Endometrium (tissue), 2 donors: ENCODE measurements at regions not wholly inside any gene's neighbourhood (a gene's known extent, or its start where the extent isn't known, plus 50 kb on each side); places are given as distances from the start of the nearest gene placed in this dataset.

Experiments
- FAIRE-seq: peaks from 2 replicates; lab custom pipeline; 2012; peaks lifted over from hg19 to GRCh38; lab: Jason Lieb, UNC
- donor health status: control.
- donor health status: control.

- FAIRE-seq, result no peak
Measured at GRCh38 chr2:194257095-194257494, 1399.9 kb upstream of the SLC39A10 start.

- FAIRE-seq, result no peak
Measured at GRCh38 chr2:194253528-194254259, 1403.3 kb upstream of the SLC39A10 start.

- FAIRE-seq, result no peak
Measured at GRCh38 chr2:194252127-194252526, 1404.9 kb upstream of the SLC39A10 start.

- FAIRE-seq, result no peak
Measured at GRCh38 chr2:194232600-194232999, 1424.4 kb upstream of the SLC39A10 start.

GRCh38 chr2:194223218-194223617 lies 1433.8 kb upstream of the SLC39A10 start:
- FAIRE-seq, result no peak

GRCh38 chr2:194214192-194214591 lies 1442.8 kb upstream of the SLC39A10 start:
- FAIRE-seq, result no peak

GRCh38 chr2:194205568-194206227 lies 1451.3 kb upstream of the SLC39A10 start:
- FAIRE-seq, result no peak

GRCh38 chr2:194203898-194204297 lies 1453.1 kb upstream of the SLC39A10 start:
- no peak for FAIRE-seq

GRCh38 chr2:194182888-194183287 lies 1474.1 kb upstream of the SLC39A10 start:
- no peak for FAIRE-seq

GRCh38 chr2:194176134-194176533 lies 1480.9 kb upstream of the SLC39A10 start:
- no peak for FAIRE-seq

- peak; percentile 35 for FAIRE-seq
Measured at GRCh38 chr2:194166818-194167217, 1490.2 kb upstream of the SLC39A10 start.

- FAIRE-seq, result no peak
Measured at GRCh38 chr2:194155431-194155830, 1501.6 kb upstream of the SLC39A10 start.

- no peak for FAIRE-seq
Measured at GRCh38 chr2:194151231-194151630, 1505.8 kb upstream of the SLC39A10 start.

- no peak for FAIRE-seq
Measured at GRCh38 chr2:194135463-194135862, 1521.6 kb upstream of the SLC39A10 start.

GRCh38 chr2:194128810-194129209 lies 1528.2 kb upstream of the SLC39A10 start:
- no peak for FAIRE-seq

GRCh38 chr2:194126418-194126817 lies 1530.6 kb upstream of the SLC39A10 start:
- FAIRE-seq, result no peak

GRCh38 chr2:194116861-194117260 lies 1540.2 kb upstream of the SLC39A10 start:
- no peak for FAIRE-seq

GRCh38 chr2:194105358-194105757 lies 1551.7 kb upstream of the SLC39A10 start:
- no peak for FAIRE-seq

- no peak for FAIRE-seq
Measured at GRCh38 chr2:194104687-194105086, 1552.3 kb upstream of the SLC39A10 start.

GRCh38 chr2:194103941-194104659 lies 1552.9 kb upstream of the SLC39A10 start:
- no peak for FAIRE-seq

- FAIRE-seq, result no peak
Measured at GRCh38 chr2:194102546-194102945, 1554.5 kb upstream of the SLC39A10 start.

GRCh38 chr2:194100201-194100600 lies 1556.8 kb upstream of the SLC39A10 start:
- FAIRE-seq, result no peak

- no peak for FAIRE-seq
Measured at GRCh38 chr2:194096402-194096801, 1560.6 kb upstream of the SLC39A10 start.
